GM21360 (cell line): ENCODE measurements at regions not wholly inside any gene's neighbourhood (a gene's known extent, or its start where the extent isn't known, plus 50 kb on each side); places are given as distances from the start of the nearest gene placed in this dataset.
"Not testable (repeated sequence)": the region's sequence is repeated elsewhere in the genome, so short reads cannot be mapped to it uniquely, and the experiment has no call there.

Source experiments
- ATAC-seq: cut with Tn5 transposase; IDR thresholded peaks from one replicate; pipeline ENCODE4 v1.9.1; 2021; ENCODE audit warnings: mild to moderate bottlenecking, moderate library complexity; ENCODE audit not compliant: unreplicated experiment

- no peak for ATAC-seq
Observed at GRCh38 chr16:51239196-51239595, 88.1 kb upstream of the SALL1 start.

- no peak for ATAC-seq
Observed at GRCh38 chr16:51237861-51238378, 86.8 kb upstream of the SALL1 start.

- ATAC-seq: no peak
Observed at GRCh38 chr16:51237207-51237606, 86.1 kb upstream of the SALL1 start.

- no peak for ATAC-seq
Observed at GRCh38 chr16:51236583-51236982, 85.5 kb upstream of the SALL1 start.

- no peak for ATAC-seq
Observed at GRCh38 chr16:51231702-51232101, 80.6 kb upstream of the SALL1 start.

GRCh38 chr16:51230035-51230434, 79.0 kb upstream of the SALL1 start:
- ATAC-seq: not testable (repeated sequence)

GRCh38 chr16:51228097-51228659, 77.1 kb upstream of the SALL1 start:
- no peak for ATAC-seq

GRCh38 chr16:51225878-51226277, 74.8 kb upstream of the SALL1 start:
- ATAC-seq: no peak

- no peak for ATAC-seq
Observed at GRCh38 chr16:51224317-51224716, 73.2 kb upstream of the SALL1 start.

- no peak for ATAC-seq
Observed at GRCh38 chr16:51222016-51222415, 70.9 kb upstream of the SALL1 start.

- no peak for ATAC-seq
Observed at GRCh38 chr16:51211148-51211547, 60.1 kb upstream of the SALL1 start.

- ATAC-seq: no peak
Observed at GRCh38 chr16:51210087-51210486, 59.0 kb upstream of the SALL1 start.

- ATAC-seq: no peak
Observed at GRCh38 chr16:51201604-51202003, 50.5 kb upstream of the SALL1 start.
